ENCODE measurements at regions not wholly inside any gene's neighbourhood (a gene's known extent, or its start where the extent isn't known, plus 50 kb on each side); places are given as distances from the start of the nearest gene placed in this dataset.
"Not testable (repeated sequence)": the region's sequence is repeated elsewhere in the genome, so short reads cannot be mapped to it uniquely, and the experiment has no call there.

GRCh38 chr21:14670409-14670808 is 124.3 kb upstream of the SAMSN1 start:
- TF ChIP-seq JUND (IDR thresholded peaks at IDR 0.05; ENCODE audit: low read depth) = no peak
- DNase-seq (ENCODE audit: low read depth in 1 of 2, low spot score in 1 of 2) = no peak
- in situ Hi-C loops (cut with HindIII; ENCODE audit: low pct_unique_long_range_greater_than_20kb, low sequenced_read_pairs) = no loop called here

- in situ Hi-C loops (cut with HindIII; ENCODE audit: low pct_unique_long_range_greater_than_20kb, low sequenced_read_pairs); DNase-seq (ENCODE audit: low read depth in 1 of 2, low spot score in 1 of 2): not testable (repeated sequence)
Observed at GRCh38 chr21:14669092-14669491, 123.0 kb upstream of the SAMSN1 start.

GRCh38 chr21:14657241-14658008 is 111.3 kb upstream of the SAMSN1 start:
- in situ Hi-C loops (cut with HindIII; ENCODE audit: low pct_unique_long_range_greater_than_20kb, low sequenced_read_pairs) = no loop called here
- no peak for TF ChIP-seq JUND (IDR thresholded peaks at IDR 0.05; ENCODE audit: low read depth)
- DNase-seq (ENCODE audit: low read depth in 1 of 2, low spot score in 1 of 2) = no peak

GRCh38 chr21:14646893-14647292 is 100.8 kb upstream of the SAMSN1 start:
- in situ Hi-C loops (cut with HindIII; ENCODE audit: low pct_unique_long_range_greater_than_20kb, low sequenced_read_pairs) = no loop called here
- no peak for DNase-seq (ENCODE audit: low read depth in 1 of 2, low spot score in 1 of 2)
- TF ChIP-seq JUND (IDR thresholded peaks at IDR 0.05; ENCODE audit: low read depth) = no peak

GRCh38 chr21:14645702-14646101 is 99.6 kb upstream of the SAMSN1 start:
- TF ChIP-seq JUND (IDR thresholded peaks at IDR 0.05; ENCODE audit: low read depth) = no peak
- no peak for DNase-seq (ENCODE audit: low read depth in 1 of 2, low spot score in 1 of 2)
- in situ Hi-C loops (cut with HindIII; ENCODE audit: low pct_unique_long_range_greater_than_20kb, low sequenced_read_pairs) = no loop called here

GRCh38 chr21:14632359-14632758 is 86.2 kb upstream of the SAMSN1 start:
- DNase-seq (ENCODE audit: low read depth in 1 of 2, low spot score in 1 of 2) = no peak
- in situ Hi-C loops (cut with HindIII; ENCODE audit: low pct_unique_long_range_greater_than_20kb, low sequenced_read_pairs) = no loop called here
- TF ChIP-seq JUND (IDR thresholded peaks at IDR 0.05; ENCODE audit: low read depth) = no peak

GRCh38 chr21:14630556-14631069 is 84.5 kb upstream of the SAMSN1 start:
- DNase-seq (ENCODE audit: low read depth in 1 of 2, low spot score in 1 of 2) = no peak
- TF ChIP-seq JUND (IDR thresholded peaks at IDR 0.05; ENCODE audit: low read depth) = no peak
- in situ Hi-C loops (cut with HindIII; ENCODE audit: low pct_unique_long_range_greater_than_20kb, low sequenced_read_pairs) = no loop called here

GRCh38 chr21:14629461-14629860 is 83.3 kb upstream of the SAMSN1 start:
- in situ Hi-C loops (cut with HindIII; ENCODE audit: low pct_unique_long_range_greater_than_20kb, low sequenced_read_pairs) = no loop called here
- no peak for TF ChIP-seq JUND (IDR thresholded peaks at IDR 0.05; ENCODE audit: low read depth)
- DNase-seq (ENCODE audit: low read depth in 1 of 2, low spot score in 1 of 2) = no peak

- DNase-seq (ENCODE audit: low read depth in 1 of 2, low spot score in 1 of 2); in situ Hi-C loops (cut with HindIII; ENCODE audit: low pct_unique_long_range_greater_than_20kb, low sequenced_read_pairs): not testable (repeated sequence)
Observed at GRCh38 chr21:14623079-14623478, 77.0 kb upstream of the SAMSN1 start.

GRCh38 chr21:14620152-14620551 is 74.0 kb upstream of the SAMSN1 start:
- in situ Hi-C loops (cut with HindIII; ENCODE audit: low pct_unique_long_range_greater_than_20kb, low sequenced_read_pairs) = no loop called here
- TF ChIP-seq JUND (IDR thresholded peaks at IDR 0.05; ENCODE audit: low read depth) = no peak
- DNase-seq (ENCODE audit: low read depth in 1 of 2, low spot score in 1 of 2) = no peak

GRCh38 chr21:14617871-14618270 is 71.8 kb upstream of the SAMSN1 start:
- in situ Hi-C loops (cut with HindIII; ENCODE audit: low pct_unique_long_range_greater_than_20kb, low sequenced_read_pairs) = no loop called here
- no peak for TF ChIP-seq JUND (IDR thresholded peaks at IDR 0.05; ENCODE audit: low read depth)
- no peak for DNase-seq (ENCODE audit: low read depth in 1 of 2, low spot score in 1 of 2)

GRCh38 chr21:14617040-14617393 is 70.9 kb upstream of the SAMSN1 start:
- in situ Hi-C loops (cut with HindIII; ENCODE audit: low pct_unique_long_range_greater_than_20kb, low sequenced_read_pairs) = no loop called here
- no peak for DNase-seq (ENCODE audit: low read depth in 1 of 2, low spot score in 1 of 2)

GRCh38 chr21:14616380-14617039 is 70.4 kb upstream of the SAMSN1 start:
- DNase-seq (ENCODE audit: low read depth in 1 of 2, low spot score in 1 of 2) = no peak
- in situ Hi-C loops (cut with HindIII; ENCODE audit: low pct_unique_long_range_greater_than_20kb, low sequenced_read_pairs) = no loop called here

More at GRCh38 chr21:14617040-14617393, 70.9 kb upstream of the SAMSN1 start:
- no peak for TF ChIP-seq JUND (IDR thresholded peaks at IDR 0.05; ENCODE audit: low read depth)

More at GRCh38 chr21:14616380-14617039, 70.4 kb upstream of the SAMSN1 start:
- TF ChIP-seq JUND (IDR thresholded peaks at IDR 0.05; ENCODE audit: low read depth) = no peak
